ENCODE measurements at regions not wholly inside any gene's neighbourhood (a gene's known extent, or its start where the extent isn't known, plus 50 kb on each side); places are given as distances from the start of the nearest gene placed in this dataset.

DNA sequence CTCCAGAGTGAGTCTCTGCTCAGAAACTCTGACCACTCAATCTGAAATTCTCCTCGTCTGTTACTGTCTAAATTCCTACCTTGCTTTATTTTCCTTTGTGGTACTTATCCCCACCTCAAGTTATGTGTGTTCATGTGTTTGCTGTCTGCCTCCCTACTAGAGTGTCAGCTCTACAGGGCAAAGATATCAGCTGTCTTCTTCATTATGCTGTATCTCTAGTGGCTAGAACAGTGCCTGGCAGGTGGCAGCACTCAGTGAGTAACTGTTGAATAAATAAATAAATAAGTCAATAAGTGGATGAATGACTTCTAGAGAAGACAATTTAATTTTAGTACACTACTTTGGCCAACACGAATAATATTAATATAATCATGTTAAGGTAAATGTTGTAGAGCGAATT, 92.3 kb downstream of the BOD1 start:
- ChIA-PET POLR2A (ENCODE audit: low non-redundant PET) (no interaction called here), CTCF (no interaction called here)
- no TSS peak for BruUV-seq (replicated peaks)
- peaks cover 12% of the 10 kb centered on the region for H3K27me3 ChIP-seq (replicated peaks; ENCODE audit: insufficient read depth, low read depth, low read length, poor library complexity)
- TF ChIP-seq, protein P1, sequence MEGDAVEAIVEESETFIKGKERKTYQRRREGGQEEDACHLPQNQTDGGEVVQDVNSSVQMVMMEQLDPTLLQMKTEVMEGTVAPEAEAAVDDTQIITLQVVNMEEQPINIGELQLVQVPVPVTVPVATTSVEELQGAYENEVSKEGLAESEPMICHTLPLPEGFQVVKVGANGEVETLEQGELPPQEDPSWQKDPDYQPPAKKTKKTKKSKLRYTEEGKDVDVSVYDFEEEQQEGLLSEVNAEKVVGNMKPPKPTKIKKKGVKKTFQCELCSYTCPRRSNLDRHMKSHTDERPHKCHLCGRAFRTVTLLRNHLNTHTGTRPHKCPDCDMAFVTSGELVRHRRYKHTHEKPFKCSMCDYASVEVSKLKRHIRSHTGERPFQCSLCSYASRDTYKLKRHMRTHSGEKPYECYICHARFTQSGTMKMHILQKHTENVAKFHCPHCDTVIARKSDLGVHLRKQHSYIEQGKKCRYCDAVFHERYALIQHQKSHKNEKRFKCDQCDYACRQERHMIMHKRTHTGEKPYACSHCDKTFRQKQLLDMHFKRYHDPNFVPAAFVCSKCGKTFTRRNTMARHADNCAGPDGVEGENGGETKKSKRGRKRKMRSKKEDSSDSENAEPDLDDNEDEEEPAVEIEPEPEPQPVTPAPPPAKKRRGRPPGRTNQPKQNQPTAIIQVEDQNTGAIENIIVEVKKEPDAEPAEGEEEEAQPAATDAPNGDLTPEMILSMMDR (conservative IDR thresholded peaks at IDR 0.05; ENCODE audit: low read depth, low read length): no peak
- TF ChIP-seq EZH2 (IDR thresholded peaks at IDR 0.05; ENCODE audit: borderline replicate concordance, low read depth, low read length, poor library complexity, severe bottlenecking): no peak
- no peaks in the 10 kb centered on the region for H3K36me3 ChIP-seq (ENCODE audit: insufficient read depth, low read length, poor library complexity, severe bottlenecking)
- no peak overlapping the region for H3K4me3 ChIP-seq (ENCODE audit: low read depth, low read length, poor library complexity, severe bottlenecking)
- no peak for DNase-seq (ENCODE audit: low spot score)
- H3K27ac ChIP-seq (ENCODE audit: low read depth, low read length, poor library complexity, severe bottlenecking): no peak overlapping the region
- H3K4me1 ChIP-seq (ENCODE audit: insufficient read depth, low read length, poor library complexity, severe bottlenecking): no peaks in the 10 kb centered on the region
- H3K9me3 ChIP-seq (ENCODE audit: low read depth, low read length, poor library complexity, severe bottlenecking): no peaks in the 10 kb centered on the region
- intact Hi-C loops (cut with micrococcal nuclease; ENCODE audit: unreplicated experiment): no loop called here

DNA sequence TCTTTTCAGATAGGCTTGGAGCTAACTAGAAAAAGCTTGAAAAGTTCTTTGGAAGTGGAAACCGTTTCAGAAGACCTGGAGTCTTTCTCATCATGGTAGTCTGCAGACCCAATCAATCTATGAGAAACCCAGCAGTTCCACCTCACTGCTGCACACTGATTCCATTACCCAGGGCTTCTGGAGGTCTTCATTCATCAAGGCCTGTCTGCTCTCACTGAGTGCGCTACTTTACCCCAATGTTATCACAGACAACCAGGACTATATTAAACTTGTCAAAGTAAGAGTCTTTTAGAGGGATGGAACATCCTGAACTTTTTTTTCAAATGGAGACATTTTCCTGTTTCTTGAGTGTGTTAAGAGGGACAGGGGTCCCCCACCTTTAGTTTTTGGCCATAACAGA, 93.1 kb downstream of the BOD1 start:
- Histone ChIP-seq H3K36me3 (ENCODE audit: insufficient read depth, low read length, poor library complexity, severe bottlenecking) (no peaks in the 10 kb centered on the region), H3K4me3 (ENCODE audit: low read depth, low read length, poor library complexity, severe bottlenecking) (no peak overlapping the region), H3K27ac (ENCODE audit: low read depth, low read length, poor library complexity, severe bottlenecking) (no peak overlapping the region), H3K4me1 (ENCODE audit: insufficient read depth, low read length, poor library complexity, severe bottlenecking) (no peaks in the 10 kb centered on the region), H3K27me3 (replicated peaks; ENCODE audit: insufficient read depth, low read depth, low read length, poor library complexity) (peaks cover 13% of the 10 kb centered on the region), H3K9me3 (ENCODE audit: low read depth, low read length, poor library complexity, severe bottlenecking) (no peaks in the 10 kb centered on the region)
- intact Hi-C loops (cut with micrococcal nuclease; ENCODE audit: unreplicated experiment): no loop called here
- ChIA-PET POLR2A (ENCODE audit: low non-redundant PET) (no interaction called here), CTCF (no interaction called here)
- no peak for DNase-seq (ENCODE audit: low spot score)
- no TSS peak for BruUV-seq (replicated peaks)
- no peak for TF ChIP-seq EZH2 (IDR thresholded peaks at IDR 0.05; ENCODE audit: borderline replicate concordance, low read depth, low read length, poor library complexity, severe bottlenecking)
- TF ChIP-seq, protein P1 (conservative IDR thresholded peaks at IDR 0.05; ENCODE audit: low read depth, low read length): no peak

DNA sequence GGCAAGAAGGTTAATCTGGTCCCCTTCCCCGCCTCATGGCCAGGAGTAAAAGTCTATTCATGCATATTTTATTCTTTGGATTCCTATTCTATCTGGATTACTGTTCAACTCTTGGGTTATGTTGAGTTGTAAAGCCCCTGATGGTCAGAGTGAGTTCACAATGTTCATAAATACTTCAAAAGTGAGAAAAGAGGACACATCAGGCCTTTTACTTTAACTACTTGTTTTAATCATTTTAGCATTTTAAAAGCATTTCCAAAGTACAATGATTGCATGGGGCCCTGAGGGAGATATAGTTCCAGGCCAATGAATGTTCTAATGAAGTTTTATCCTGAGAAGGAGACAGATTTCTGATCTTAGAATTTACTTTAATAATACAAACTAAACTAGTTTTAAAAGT, 93.9 kb downstream of the BOD1 start:
- Histone ChIP-seq H3K36me3 (ENCODE audit: insufficient read depth, low read length, poor library complexity, severe bottlenecking) (no peaks in the 10 kb centered on the region), H3K4me1 (ENCODE audit: insufficient read depth, low read length, poor library complexity, severe bottlenecking) (no peaks in the 10 kb centered on the region), H3K27ac (ENCODE audit: low read depth, low read length, poor library complexity, severe bottlenecking) (no peak overlapping the region), H3K4me3 (ENCODE audit: low read depth, low read length, poor library complexity, severe bottlenecking) (no peak overlapping the region), H3K9me3 (ENCODE audit: low read depth, low read length, poor library complexity, severe bottlenecking) (no peaks in the 10 kb centered on the region), H3K27me3 (replicated peaks; ENCODE audit: insufficient read depth, low read depth, low read length, poor library complexity) (peaks cover 20% of the 10 kb centered on the region)
- POLR2A ChIA-PET (ENCODE audit: low non-redundant PET): no interaction called here
- DNase-seq (ENCODE audit: low spot score): no peak
- no TSS peak for BruUV-seq (replicated peaks)
- no peak for TF ChIP-seq EZH2 (IDR thresholded peaks at IDR 0.05; ENCODE audit: borderline replicate concordance, low read depth, low read length, poor library complexity, severe bottlenecking)
- TF ChIP-seq, protein P1 (conservative IDR thresholded peaks at IDR 0.05; ENCODE audit: low read depth, low read length): no peak
- CTCF ChIA-PET: no interaction called here
- intact Hi-C loops (cut with micrococcal nuclease; ENCODE audit: unreplicated experiment): no loop called here
